ENCODE measurements at regions not wholly inside any gene's neighbourhood (a gene's known extent, or its start where the extent isn't known, plus 50 kb on each side); places are given as distances from the start of the nearest gene placed in this dataset.
"Not testable (repeated sequence)": the region's sequence is repeated elsewhere in the genome, so short reads cannot be mapped to it uniquely, and the experiment has no call there.

DNA sequence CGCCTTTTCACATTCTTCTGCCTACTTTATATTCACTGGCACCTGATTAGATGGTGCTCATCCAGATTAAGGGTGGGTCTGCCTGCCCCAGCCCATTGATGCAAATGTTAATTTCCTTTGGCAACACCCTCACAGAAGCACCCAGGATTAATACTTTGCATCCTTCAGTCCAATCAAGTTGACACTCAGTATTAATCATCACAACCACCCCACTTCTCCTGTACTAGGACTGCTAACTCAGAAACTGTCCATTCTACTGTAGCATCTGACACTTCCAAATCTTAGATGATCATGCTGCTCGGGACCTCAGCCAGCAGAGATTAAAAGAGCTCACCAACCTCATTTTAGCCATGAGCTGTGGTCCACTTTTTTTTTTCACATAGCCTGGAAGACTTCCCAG, 268.5 kb downstream of the SATB2 start:
- Histone ChIP-seq H4K20me1 (no peaks in the 10 kb centered on the region), H3K4me1 (peaks cover 0 to 5% (median 0%) of the 10 kb centered on the region in 10 experiments; a peak in 1 of 20 replicates), H3K4me3 (no peak overlapping the region), H3K27ac (no peak overlapping the region), H3K27me3 (no peaks in the 10 kb centered on the region), H3K9ac (no peak overlapping the region), H3K36me3 (no peaks in the 10 kb centered on the region), H3K4me2 (no peak overlapping the region), H3K9me3 (replicated peaks in 1 of 11) (no peaks in the 10 kb centered on the region)
- no peak for TF ChIP-seq Cebpa-rat (IDR thresholded peaks at IDR 0.05)

DNA sequence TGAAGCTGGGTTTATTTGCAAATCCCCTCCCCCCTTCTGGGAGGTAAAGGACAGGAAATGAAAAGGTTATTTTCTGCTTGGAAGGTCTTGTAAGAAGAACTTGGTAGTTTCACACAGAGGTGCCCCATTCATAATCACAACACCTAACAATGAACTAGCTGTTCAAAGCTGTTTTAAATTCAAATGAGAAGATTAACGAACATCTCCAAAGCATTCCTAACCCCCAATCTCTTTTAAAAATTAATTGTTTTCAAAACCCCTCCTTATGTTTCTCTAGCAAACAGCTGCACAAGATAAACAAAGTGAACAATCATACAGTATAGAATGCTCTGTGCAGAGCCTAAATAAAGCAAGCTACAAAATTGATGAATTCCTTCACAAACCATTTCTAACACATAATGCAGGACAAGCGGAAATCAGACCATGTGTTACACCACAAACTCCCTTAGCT, 271.4 kb downstream of the SATB2 start:
- no peak overlapping the region for H3K27ac ChIP-seq
- no peaks in the 10 kb centered on the region for H3K27me3 ChIP-seq
- H3K4me3 ChIP-seq, result no peak overlapping the region
- no peak for TF ChIP-seq Cebpa-rat (IDR thresholded peaks at IDR 0.05)
- H3K9ac ChIP-seq, result no peak overlapping the region
- no peaks in the 10 kb centered on the region for H3K9me3 ChIP-seq (replicated peaks in 1 of 11)
- peaks cover 0 to 5% (median 0%) of the 10 kb centered on the region in 10 experiments; a peak in 1 of 20 replicates for H3K4me1 ChIP-seq
- H4K20me1 ChIP-seq, result no peaks in the 10 kb centered on the region
- H3K36me3 ChIP-seq, result no peaks in the 10 kb centered on the region
- H3K4me2 ChIP-seq, result peak overlapping the region in 1 of 11 experiments; percentile 11; a peak in 1 of 22 replicates

DNA sequence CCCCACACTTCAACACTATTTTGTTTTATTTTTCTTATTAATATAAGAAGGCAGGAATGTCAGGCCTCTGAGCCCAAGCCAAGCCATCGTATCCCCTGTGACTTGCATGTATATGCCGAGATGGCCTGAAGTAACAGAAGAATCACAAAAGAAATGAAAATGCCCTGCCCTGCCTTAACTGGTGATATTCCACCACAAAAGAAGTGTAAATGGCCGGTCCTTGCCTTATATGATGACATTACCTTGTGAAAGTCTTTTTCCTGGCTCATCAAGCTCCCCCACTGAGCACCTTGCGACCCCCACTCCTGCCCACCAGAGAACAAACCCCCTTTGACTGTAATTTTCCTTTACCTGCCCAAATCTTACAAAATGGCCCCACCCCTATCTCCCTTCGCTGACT, 272.6 kb downstream of the SATB2 start:
- not testable (repeated sequence) for H3K27ac ChIP-seq; H3K36me3 ChIP-seq; H3K9ac ChIP-seq; H3K4me2 ChIP-seq; H3K4me3 ChIP-seq; H3K9me3 ChIP-seq (replicated peaks in 1 of 11); H3K4me1 ChIP-seq; H3K27me3 ChIP-seq; H4K20me1 ChIP-seq

DNA sequence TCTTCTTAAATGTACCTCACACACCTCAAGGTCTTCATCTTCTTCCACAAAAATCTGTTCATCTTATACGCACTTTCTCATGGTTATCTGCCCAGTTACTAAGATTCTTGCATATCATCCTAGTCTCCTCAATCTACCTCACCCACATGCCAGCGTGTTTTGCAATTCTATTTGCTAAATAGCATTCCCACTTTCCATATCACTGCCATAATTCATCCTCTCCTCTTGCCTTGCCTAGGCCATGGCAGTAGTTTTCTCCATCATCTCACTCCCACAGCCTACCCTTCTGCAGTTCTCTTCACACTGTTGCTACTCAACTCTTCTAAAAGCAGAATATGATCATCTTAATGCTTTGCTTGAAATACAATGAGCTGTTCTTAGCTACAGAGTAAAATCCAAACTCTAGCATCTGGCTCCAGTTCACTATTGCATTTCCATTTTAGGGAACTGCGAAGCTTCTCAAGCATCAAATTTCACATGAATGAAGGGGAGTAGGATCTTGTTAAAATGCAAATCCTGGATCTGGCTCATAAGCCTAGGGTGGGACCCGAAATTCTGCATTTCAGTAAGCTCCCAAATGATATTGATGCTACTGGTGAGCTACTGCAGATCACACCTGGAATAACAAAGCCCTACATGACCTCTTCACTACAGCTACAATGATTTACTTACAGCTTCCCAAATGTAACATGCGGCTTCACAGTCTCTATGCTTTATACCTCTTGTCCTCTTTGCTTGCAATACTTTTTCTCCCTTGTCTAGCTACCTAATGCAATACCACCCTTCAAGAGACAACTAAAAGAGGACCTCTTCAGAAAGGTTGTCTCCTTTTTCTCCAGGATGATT, 293.9 kb downstream of the SATB2 start:
- Histone ChIP-seq H3K4me2 (no peak overlapping the region), H3K27me3 (no peaks in the 10 kb centered on the region), H3K36me3 (no peaks in the 10 kb centered on the region), H3K4me1 (no peaks in the 10 kb centered on the region), H4K20me1 (no peaks in the 10 kb centered on the region), H3K4me3 (no peak overlapping the region), H3K27ac (no peak overlapping the region), H3K9me3 (replicated peaks in 1 of 11) (no peaks in the 10 kb centered on the region), H3K9ac (no peak overlapping the region)
- TF ChIP-seq Cebpa-rat (IDR thresholded peaks at IDR 0.05), result no peak

DNA sequence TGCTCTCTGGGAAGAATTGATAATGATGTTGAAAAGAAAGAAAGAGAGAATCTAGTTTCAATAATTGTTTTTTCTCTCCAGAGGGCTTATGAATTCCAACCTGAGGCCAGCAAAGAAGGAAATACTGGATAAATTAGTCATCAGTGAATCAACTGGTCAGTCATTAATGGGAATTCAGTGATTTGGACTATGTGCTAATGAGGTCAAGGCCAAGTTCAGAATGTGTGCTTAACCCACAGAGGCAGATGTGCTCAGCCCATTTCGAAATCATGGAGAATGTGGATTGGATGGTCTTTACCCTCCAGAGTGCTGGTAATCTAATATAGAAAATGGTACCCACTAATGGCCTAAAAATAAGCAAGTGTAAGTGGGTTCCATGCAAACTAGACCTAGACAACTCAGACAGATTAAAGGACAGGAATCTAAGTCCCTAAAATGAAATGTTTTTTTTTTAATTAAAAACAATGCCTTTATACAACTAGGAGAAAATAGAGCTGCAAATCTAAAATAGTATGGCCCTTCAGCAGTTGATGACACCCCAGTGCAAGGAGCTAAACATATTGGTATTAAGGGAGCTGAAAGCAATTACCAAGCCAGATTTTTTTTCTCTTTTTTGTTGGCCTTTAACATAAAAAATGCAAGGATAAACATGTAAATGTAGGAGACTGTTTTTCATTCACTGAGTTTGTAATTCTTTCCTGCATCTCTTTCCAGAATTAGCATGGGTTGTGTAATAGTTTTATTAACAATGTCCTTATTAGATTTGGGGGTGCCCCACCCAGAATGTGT, 296.9 kb downstream of the SATB2 start:
- Histone ChIP-seq H4K20me1 (no peaks in the 10 kb centered on the region), H3K36me3 (no peaks in the 10 kb centered on the region), H3K9me3 (replicated peaks in 1 of 11) (peaks cover 0 to 16% (median 10%) of the 10 kb centered on the region in 11 experiments; a peak in 11 of 22 replicates), H3K9ac (no peak overlapping the region), H3K4me3 (no peak overlapping the region), H3K4me1 (no peaks in the 10 kb centered on the region), H3K4me2 (no peak overlapping the region), H3K27ac (no peak overlapping the region), H3K27me3 (no peaks in the 10 kb centered on the region)
- no peak for TF ChIP-seq Cebpa-rat (IDR thresholded peaks at IDR 0.05)

DNA sequence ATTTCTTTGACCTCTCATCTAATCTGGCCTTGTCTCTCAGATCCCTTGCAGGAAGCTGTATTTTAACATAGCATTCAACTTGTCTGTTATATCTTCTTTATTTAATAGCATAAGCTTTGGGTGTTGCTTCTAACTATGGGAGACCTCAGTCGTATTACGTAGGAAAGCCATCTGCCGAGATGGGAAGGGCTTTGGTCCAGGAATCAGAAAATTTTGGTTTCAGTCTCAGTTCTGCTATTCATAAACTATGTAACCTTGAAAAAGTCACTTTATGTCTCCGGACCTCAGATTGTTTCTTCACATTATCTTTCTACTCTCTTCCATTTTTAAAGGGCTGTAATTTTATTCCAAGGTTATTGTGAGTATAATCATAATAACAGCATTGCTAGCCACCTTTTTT, 297.7 kb downstream of the SATB2 start:
- Histone ChIP-seq H3K27ac (no peak overlapping the region), H3K36me3 (no peaks in the 10 kb centered on the region), H3K4me1 (no peaks in the 10 kb centered on the region), H3K9me3 (replicated peaks in 1 of 11) (peaks cover 0 to 18% (median 14%) of the 10 kb centered on the region in 11 experiments; a peak in 14 of 22 replicates), H3K9ac (no peak overlapping the region), H3K4me2 (no peak overlapping the region), H4K20me1 (no peaks in the 10 kb centered on the region), H3K27me3 (no peaks in the 10 kb centered on the region), H3K4me3 (no peak overlapping the region)
- TF ChIP-seq Cebpa-rat (IDR thresholded peaks at IDR 0.05), result no peak

DNA sequence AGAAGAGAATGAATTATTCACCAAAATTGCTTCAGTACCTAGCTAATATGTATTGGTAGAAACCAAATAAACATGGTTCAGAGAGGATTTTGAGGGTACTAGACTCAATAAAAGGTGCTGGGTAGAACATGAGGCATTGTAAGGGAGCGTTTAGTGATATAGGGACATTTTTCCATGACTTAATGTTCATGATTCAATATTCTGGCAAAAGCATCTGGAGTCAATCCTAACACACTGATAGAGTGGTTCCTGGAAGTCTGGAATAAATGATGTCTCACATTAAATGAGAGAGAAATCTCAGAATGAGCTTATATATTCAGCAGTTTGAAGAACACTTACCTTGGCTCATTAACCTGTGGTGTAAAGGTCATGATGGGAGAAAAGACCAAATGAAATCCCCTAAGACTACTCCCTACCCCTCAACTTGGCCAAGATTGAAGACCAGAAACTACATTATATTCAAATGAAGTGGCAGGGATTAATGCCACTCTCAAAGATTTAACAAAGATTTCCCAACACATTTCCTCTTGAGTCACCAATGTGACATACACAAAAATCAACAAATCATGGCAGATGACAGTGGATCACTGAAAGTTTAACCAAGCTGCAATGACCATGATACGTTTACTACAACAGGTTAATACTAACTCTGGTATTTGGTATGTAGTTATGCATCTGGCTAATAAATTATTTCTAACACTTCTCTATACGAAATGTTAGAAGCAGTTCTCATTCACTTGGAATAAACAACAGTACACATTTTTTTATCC, 309.5 kb downstream of the SATB2 start:
- no peaks in the 10 kb centered on the region for H4K20me1 ChIP-seq
- H3K36me3 ChIP-seq, result no peaks in the 10 kb centered on the region
- 0 out of 20 replicates have a peak, but pooled peaks cover 0 to 3% (median 0%) of the 10 kb centered on the region in 10 experiments for H3K4me1 ChIP-seq
- H3K27me3 ChIP-seq, result no peaks in the 10 kb centered on the region
- no peak overlapping the region for H3K27ac ChIP-seq
- no peak for TF ChIP-seq Cebpa-rat (IDR thresholded peaks at IDR 0.05)
- H3K4me2 ChIP-seq, result no peak overlapping the region
- no peak overlapping the region for H3K9ac ChIP-seq
- H3K9me3 ChIP-seq (replicated peaks in 1 of 11), result peaks cover 0 to 4% (median 0%) of the 10 kb centered on the region in 11 experiments; a peak in 1 of 22 replicates
- no peak overlapping the region for H3K4me3 ChIP-seq

DNA sequence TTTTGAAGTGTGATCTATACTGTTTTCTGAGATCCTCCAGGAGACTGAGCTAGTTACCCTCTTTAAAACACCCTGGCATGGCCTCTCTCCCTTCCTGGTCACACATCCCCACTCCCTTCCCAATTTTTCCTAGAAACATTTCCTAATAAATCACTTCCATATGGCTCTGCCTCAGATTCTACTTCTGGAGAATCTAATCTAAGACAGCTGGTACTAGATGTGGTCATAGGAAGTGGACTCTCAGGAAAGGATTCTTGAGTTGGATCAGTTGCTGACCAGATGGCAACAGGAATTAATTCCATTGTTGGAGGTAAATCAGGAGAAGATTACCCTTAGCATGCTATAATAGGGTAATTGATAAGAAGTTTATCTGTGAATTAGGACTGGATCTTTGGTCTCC, 310.5 kb downstream of the SATB2 start:
- H3K27ac ChIP-seq, result no peak overlapping the region
- TF ChIP-seq Cebpa-rat (IDR thresholded peaks at IDR 0.05), result no peak
- H3K9ac ChIP-seq, result no peak overlapping the region
- H3K36me3 ChIP-seq, result no peaks in the 10 kb centered on the region
- H3K27me3 ChIP-seq, result no peaks in the 10 kb centered on the region
- no peak overlapping the region for H3K4me2 ChIP-seq
- H3K4me1 ChIP-seq, result 0 out of 20 replicates have a peak, but pooled peaks cover 0 to 3% (median 0%) of the 10 kb centered on the region in 10 experiments
- no peak overlapping the region for H3K4me3 ChIP-seq
- peaks cover 0 to 4% (median 0%) of the 10 kb centered on the region in 11 experiments; a peak in 1 of 22 replicates for H3K9me3 ChIP-seq (replicated peaks in 1 of 11)
- H4K20me1 ChIP-seq, result no peaks in the 10 kb centered on the region

- Histone ChIP-seq H3K9me3 (replicated peaks in 1 of 11) (peaks cover 0 to 8% (median 0%) of the 10 kb centered on the region in 11 experiments; a peak in 3 of 22 replicates), H3K4me2 (no peak overlapping the region), H3K4me1 (no peaks in the 10 kb centered on the region), H3K4me3 (no peak overlapping the region), H3K36me3 (no peaks in the 10 kb centered on the region), H3K27ac (no peak overlapping the region), H3K9ac (no peak overlapping the region), H3K27me3 (no peaks in the 10 kb centered on the region), H4K20me1 (no peaks in the 10 kb centered on the region)
- TF ChIP-seq Cebpa-rat (IDR thresholded peaks at IDR 0.05), result no peak
Measured at GRCh38 chr2:199144546-199144945, 313.2 kb downstream of the SATB2 start.

All from BLaER1 treated with 17β-estradiol and CSF1 and Interleukin-3, amounts not matched to agents 10 nM and 100 nM (cell line).